GM19351 (cell line): ENCODE measurements at regions not wholly inside any gene's neighbourhood (a gene's known extent, or its start where the extent isn't known, plus 50 kb on each side); places are given as distances from the start of the nearest gene placed in this dataset.

Experiments
- ATAC-seq: cut with Tn5 transposase; IDR thresholded peaks from one replicate; pipeline ENCODE4 v1.9.1; 2021; ENCODE audit warnings: mild to moderate bottlenecking, moderate library complexity; ENCODE audit not compliant: unreplicated experiment

DNA sequence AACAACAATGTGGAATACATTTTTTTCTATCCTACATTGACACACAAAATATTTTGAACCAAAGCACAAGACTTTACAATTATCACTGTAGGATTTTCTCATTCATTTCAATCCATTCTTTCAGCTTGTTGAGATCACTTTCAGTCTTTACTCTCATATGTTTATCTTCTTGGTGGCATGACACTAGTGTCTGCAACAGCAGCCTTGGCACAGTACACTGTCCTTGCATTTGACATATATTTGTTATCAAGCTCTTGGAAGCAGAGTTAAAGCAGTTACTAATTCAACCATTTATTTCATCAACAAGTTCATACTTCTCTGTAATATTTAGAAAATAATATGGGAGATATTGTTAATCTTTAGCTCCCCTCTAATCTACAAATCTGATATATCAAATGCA, 922.4 kb upstream of the ADGRL2 start:
- ATAC-seq: no peak

- ATAC-seq: no peak
These were observed 924.7 kb upstream of the ADGRL2 start for GRCh38 chr1:80876035-80876434.

DNA sequence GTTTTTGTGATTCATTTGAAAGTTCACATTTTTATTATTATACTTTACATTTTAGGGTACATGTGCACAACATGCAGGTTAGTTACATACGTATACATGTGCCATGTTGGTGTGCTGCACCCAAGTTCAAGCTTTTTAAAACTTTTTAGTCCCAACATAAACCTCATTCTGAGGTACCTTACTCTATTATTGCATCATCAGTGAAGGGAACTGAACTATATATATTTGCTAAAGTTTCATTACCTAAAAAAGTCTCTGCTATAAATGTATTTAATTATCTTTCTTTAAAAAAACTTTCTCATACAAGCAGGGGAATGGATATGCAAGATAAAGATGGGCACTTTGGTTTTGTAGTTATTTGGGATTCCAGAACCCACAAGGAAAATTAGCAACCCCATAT, 931.4 kb upstream of the ADGRL2 start:
- ATAC-seq: no peak

GRCh38 chr1:80847904-80848303, 952.8 kb upstream of the ADGRL2 start:
- ATAC-seq: no peak

GRCh38 chr1:80846966-80847365, 953.8 kb upstream of the ADGRL2 start:
- ATAC-seq: no peak

DNA sequence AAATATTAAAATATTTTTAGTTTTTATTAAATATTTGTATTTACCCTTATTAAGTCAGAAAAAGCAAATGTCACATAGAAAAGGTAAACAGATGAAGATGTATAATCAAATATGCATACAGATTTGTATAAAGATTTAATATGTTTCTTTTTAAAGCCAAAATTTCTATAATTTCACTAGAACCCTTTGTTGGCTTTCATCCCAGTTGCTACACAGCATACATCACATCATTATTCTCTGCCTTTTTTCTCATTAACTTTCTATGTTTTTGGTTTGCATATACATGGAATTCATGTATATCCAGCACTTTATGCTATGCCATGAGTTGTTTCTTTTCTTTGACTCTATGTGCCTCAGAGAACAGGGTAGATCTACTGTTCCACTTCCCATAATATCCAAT, 957.9 kb upstream of the ADGRL2 start:
- ATAC-seq: no peak

GRCh38 chr1:80841261-80841660, 959.5 kb upstream of the ADGRL2 start:
- ATAC-seq: no peak

DNA sequence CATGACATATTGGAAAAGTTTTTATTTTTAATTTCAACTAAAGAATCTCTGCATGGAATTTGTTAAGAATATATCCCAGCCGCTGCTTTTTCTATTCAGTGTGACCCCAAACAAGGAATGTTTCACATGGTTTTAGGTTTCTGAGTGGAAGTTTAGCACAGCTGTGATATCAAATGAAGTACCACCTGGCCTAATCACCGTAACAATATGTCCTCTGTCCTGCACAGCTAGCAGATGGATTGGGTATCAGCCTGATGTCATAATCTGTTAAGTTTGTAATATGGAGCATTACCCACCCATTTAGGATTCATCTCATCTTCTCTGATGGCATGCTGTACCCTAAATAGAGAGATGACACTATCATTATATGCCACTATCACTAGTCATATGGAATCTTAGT, 963.7 kb upstream of the ADGRL2 start:
- ATAC-seq: no peak

GRCh38 chr1:80836505-80836904, 964.2 kb upstream of the ADGRL2 start:
- ATAC-seq: no peak

DNA sequence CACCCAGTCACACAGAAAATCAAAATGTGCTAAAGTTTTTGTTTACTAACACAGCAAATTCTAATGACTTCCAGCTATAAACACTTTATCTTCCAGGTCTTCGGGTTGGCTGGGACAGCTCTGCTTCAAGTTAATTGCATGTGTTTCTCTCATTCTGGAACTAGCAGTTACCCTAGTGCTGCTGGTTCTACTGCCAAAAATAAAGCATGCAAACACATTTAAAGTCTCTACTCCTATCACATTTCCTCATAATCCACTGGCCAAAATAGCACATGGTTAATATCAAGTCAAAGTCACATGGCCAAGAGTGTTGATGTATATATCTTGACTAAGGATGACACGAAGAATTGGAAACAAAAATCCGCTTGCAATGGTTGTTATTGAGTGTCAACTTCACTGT, 973.1 kb upstream of the ADGRL2 start:
- no peak for ATAC-seq

DNA sequence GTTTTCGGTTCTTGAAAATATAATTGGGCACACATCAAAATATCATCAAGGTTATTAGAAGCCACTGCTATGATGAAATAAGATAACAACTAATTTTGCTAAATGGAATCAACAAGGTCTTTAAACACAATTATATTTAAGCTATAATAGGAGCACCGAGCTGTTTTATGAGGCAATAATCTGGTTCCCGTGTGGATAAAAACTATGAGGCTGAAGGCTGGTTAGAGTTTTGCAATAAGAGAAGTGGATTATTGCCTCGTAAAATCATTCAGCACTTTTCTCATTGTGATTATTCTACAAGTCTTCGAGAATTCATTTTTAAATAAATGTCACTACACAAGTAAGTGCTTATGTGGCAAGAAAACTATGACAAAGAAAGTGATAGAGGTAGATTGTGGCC, 975.7 kb upstream of the ADGRL2 start:
- ATAC-seq: no peak

DNA sequence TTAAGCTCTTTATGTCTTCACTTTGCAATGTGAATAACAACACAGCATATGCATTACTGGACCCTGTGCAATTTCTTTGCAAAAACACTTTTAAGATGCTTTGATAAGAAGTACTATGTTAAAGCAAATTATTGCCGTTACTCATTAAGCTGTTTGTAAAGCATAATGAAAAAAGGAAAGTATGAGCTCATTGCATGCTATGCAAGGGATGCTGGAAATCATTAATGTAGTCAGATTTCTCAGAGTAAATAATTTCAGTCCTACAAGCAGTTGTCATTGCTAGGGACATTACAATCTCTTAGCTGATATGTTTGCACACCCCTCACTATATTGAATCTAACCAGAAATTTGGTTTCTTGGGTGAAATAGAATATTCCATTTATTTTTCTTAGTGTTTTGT, 982.5 kb upstream of the ADGRL2 start:
- ATAC-seq: no peak

DNA sequence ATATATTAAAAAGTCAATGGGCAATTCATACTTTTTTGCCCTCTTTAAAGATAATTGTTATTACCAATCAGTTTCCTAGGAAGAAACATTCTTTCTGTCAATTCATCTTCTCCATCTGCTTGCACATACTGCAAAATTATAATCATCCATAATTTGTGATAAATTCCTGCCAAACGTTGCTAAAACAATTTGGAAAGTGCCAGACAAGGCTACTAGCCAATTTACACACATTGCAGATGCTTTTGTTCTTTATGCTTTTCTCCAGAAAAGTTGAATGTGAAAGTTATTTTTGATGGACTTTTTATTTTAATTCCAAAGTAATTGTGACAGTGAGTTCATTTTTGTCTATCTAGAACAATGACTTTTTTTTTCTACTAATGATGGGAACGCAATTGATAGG, 992.8 kb upstream of the ADGRL2 start:
- no peak for ATAC-seq

DNA sequence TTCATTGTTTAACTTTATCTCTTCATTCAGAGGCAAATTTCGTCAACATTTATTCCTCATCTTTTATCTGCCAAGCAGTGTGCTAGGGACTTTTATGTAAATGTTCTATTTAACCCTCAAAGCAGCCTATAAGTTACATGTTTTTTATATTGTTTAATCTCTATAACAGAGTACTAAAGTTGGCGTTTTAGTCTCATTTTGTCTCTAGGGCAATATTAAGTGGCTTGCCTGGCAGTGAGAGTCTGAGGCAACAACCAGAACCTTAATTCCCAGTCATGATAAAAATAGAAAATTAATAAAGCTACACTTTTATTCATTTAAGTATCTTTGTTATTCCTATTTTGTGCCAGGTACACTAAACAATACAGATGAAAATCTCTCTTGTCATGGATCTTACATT, 994.3 kb upstream of the ADGRL2 start:
- no peak for ATAC-seq

- ATAC-seq: no peak
These were observed 999.0 kb upstream of the ADGRL2 start for GRCh38 chr1:80801695-80802094.

GRCh38 chr1:80799457-80799856, 1001.3 kb upstream of the ADGRL2 start:
- ATAC-seq: no peak

GRCh38 chr1:80779275-80779674, 1021.5 kb upstream of the ADGRL2 start:
- no peak for ATAC-seq

GRCh38 chr1:80778094-80778840, 1022.5 kb upstream of the ADGRL2 start:
- ATAC-seq: no peak

- ATAC-seq: no peak
These were observed 1024.5 kb upstream of the ADGRL2 start for GRCh38 chr1:80776266-80776665.

DNA sequence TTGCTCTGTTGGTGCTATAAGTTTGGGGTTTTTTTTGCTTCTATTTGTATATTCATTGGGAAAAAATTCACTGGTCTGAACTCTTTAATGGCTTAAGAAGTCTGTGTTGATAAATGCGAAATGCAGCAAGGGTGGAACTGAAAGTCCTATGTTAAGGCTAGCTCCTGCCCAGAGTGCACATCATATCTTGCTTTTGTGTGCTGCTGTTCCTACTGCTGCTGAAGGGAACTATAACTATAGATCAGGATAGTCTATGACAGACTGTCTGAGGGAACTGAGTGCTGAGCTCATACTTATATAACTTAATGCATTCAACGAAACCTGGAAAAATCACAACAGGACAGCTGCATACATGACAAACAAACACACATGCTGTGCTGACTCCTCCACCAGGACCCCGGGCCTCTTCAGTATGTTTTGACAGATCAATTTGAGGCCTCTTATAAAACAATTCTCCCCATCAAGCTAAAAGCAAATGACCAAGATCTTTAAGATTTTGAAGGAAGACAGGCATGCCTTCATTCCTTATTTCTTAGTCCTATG, 1031.5 kb upstream of the ADGRL2 start:
- no peak for ATAC-seq

DNA sequence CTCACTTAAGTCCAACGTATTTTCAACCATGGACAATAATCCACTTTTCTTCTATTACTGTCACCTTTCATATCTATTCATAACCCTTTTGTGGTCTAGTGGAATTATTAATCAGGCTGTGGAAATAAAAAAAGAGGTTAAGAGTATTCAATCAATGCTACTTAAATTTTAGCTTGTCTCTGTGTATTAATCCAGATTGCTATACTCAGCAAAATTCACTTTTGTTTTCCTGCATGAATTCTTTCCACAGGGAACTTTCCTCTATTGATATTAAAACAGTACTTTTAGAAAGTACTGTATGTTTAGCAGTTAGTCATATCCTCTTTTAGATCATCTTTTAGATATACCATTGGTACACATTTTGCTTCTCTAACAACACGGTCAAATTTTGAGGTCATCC, 1033.0 kb upstream of the ADGRL2 start:
- ATAC-seq: no peak

GRCh38 chr1:80759354-80759753, 1041.4 kb upstream of the ADGRL2 start:
- ATAC-seq: no peak

DNA sequence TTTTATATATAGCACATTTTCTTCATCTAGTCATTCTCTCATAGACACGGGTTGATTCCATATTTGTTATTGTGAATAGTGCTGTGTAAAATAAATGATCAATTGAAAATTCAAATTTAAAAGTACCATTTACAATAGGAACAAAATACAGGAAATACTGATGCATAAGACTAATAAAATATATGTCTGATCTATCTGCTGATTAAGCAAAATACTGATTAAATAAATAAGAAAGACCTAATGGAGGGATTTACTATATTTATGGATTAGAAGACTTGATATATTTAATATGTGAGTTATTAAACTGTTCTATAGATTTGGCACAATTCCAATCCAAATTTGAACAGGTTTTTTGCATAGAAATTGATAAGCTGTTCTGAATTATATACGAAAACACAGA, 1044.8 kb upstream of the ADGRL2 start:
- ATAC-seq: no peak
